Mesothelial cell of epicardium (in vitro differentiated cells): ENCODE measurements at regions not wholly inside any gene's neighbourhood (a gene's known extent, or its start where the extent isn't known, plus 50 kb on each side); places are given as distances from the start of the nearest gene placed in this dataset.

Experiments
- DNase-seq, 2 experiments: peaks; one replicate each; pipeline ENCODE4 v3.0.0; 2021; ENCODE audit warnings: low spot score in 2 of 2; ENCODE audit not compliant: unreplicated experiment in 2 of 2
- H3K27ac Mint-ChIP-seq: 2 replicates; pipeline ENCODE4 v1.8.0; 2021; ENCODE audit warnings: mixed read lengths
- H3K27me3 Mint-ChIP-seq: 2 replicates; pipeline ENCODE4 v1.8.0; 2021; ENCODE audit warnings: low read depth, mixed read lengths
- H3K36me3 Mint-ChIP-seq: 2 replicates; pipeline ENCODE4 v1.8.0; 2021; ENCODE audit warnings: mixed read lengths
- H3K4me1 Mint-ChIP-seq: 2 replicates; pipeline ENCODE4 v1.8.0; 2021; ENCODE audit warnings: mixed read lengths
- H3K4me3 Mint-ChIP-seq: 2 replicates; pipeline ENCODE4 v1.8.0; 2021; ENCODE audit warnings: mild to moderate bottlenecking, moderate library complexity, mixed read lengths
- H3K9me3 Mint-ChIP-seq: 2 replicates; pipeline ENCODE4 v1.8.0; 2021; ENCODE audit warnings: mixed read lengths
- CTCF ChIP-seq: fragments of 200-600 bp; sonication (generic); IDR thresholded peaks from one replicate; pipeline ENCODE4 v1.5.0; 2021; ENCODE audit warnings: antibody characterized with exemption; ENCODE audit not compliant: unreplicated experiment

- Mint-ChIP-seq H3K4me1 (peaks cover 13% of the 10 kb centered on the region), H3K36me3 (no peaks in the 10 kb centered on the region), H3K9me3 (no peaks in the 10 kb centered on the region), H3K27ac (no peak overlapping the region), H3K27me3 (peaks cover 2% of the 10 kb centered on the region), H3K4me3 (no peak overlapping the region)
- TF ChIP-seq CTCF: no peak
- DNase-seq: no peak
Observed at GRCh38 chr14:38901791-38902190, 201.2 kb downstream of the SEC23A start.

DNA sequence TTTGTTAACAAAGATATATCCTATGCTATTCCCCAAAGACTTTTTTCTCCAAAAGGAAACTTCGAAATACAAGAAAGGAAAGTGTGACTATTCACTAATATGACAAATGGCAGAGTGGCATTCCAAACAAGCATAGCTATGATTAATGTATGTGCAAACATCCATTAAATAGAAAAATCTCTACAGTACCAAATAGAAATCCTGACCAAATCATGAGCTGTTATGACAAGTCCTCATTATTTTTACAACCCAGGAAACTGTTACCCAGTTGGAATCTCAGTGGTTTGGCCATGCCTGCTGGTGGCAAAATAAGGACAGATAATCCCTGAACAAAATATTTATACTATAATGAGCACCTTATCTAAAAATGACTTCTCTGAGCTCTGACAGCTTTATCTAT, 202.1 kb downstream of the SEC23A start:
- no peak for TF ChIP-seq CTCF
- Mint-ChIP-seq H3K4me3 (no peak overlapping the region), H3K27me3 (peaks cover 2% of the 10 kb centered on the region), H3K4me1 (peaks cover 13% of the 10 kb centered on the region), H3K36me3 (no peaks in the 10 kb centered on the region), H3K9me3 (no peaks in the 10 kb centered on the region), H3K27ac (no peak overlapping the region)
- no peak for DNase-seq

- H3K9me3 Mint-ChIP-seq: peaks cover 14% of the 10 kb centered on the region
- no peak for TF ChIP-seq CTCF
- no peak overlapping the region for H3K4me3 Mint-ChIP-seq
Observed at GRCh38 chr14:38887696-38888095, 215.3 kb downstream of the SEC23A start.

DNA sequence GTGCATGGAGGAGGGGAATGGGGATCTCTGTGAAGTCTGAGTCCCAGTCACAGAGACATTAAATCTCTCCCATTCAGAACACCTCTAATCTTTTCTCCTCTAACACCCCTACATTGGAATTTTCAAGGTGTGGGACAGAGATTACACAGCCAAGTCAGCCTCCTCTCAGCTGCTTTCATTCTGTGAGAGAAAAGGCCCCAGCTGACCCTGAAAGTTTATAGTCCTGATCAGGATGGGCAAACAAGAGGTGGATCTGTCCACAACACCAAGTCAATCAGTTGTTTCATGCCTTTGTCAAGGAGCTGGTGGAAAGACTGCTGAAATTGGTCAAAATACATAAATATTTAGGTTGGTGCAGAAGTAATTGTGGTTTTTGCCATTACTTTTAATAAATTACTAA, 218.9 kb downstream of the SEC23A start:
- no peaks in the 10 kb centered on the region for H3K9me3 Mint-ChIP-seq
- no peak for TF ChIP-seq CTCF
- H3K4me1 Mint-ChIP-seq: peaks cover 5% of the 10 kb centered on the region
- H3K27me3 Mint-ChIP-seq: no peaks in the 10 kb centered on the region
- H3K27ac Mint-ChIP-seq: no peak overlapping the region
- H3K4me3 Mint-ChIP-seq: no peak overlapping the region
- DNase-seq: no peak
- no peaks in the 10 kb centered on the region for H3K36me3 Mint-ChIP-seq

More at GRCh38 chr14:38887696-38888095, 215.3 kb downstream of the SEC23A start:
- Mint-ChIP-seq H3K36me3 (no peaks in the 10 kb centered on the region), H3K27me3 (peaks cover 4% of the 10 kb centered on the region), H3K27ac (no peak overlapping the region), H3K4me1 (no peaks in the 10 kb centered on the region)
- DNase-seq: no peak

GRCh38 chr14:38883127-38883526, 219.9 kb downstream of the SEC23A start:
- Mint-ChIP-seq H3K27ac (no peak overlapping the region), H3K27me3 (no peaks in the 10 kb centered on the region), H3K36me3 (no peaks in the 10 kb centered on the region), H3K4me3 (no peak overlapping the region), H3K9me3 (no peaks in the 10 kb centered on the region), H3K4me1 (peaks cover 5% of the 10 kb centered on the region)
- no peak for TF ChIP-seq CTCF
- DNase-seq: no peak

DNA sequence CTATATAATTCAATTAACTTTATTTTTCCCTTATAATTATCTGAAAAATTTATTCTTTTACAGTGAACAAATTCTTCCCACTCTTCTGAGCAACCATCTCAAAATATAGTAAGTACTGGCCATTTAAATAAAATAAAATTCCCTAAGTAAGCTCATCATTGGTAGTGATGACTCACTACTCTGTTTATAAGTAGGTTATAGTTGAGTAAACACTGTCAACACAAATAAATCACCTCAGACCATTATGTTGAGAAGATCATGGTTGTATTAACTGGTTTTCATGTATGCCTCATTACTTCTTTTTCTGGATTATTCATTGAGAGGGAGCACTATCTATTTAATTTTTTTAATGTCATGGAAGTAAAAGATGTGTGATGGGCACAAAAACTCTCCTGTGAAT, 220.5 kb downstream of the SEC23A start:
- Mint-ChIP-seq H3K4me1 (peaks cover 5% of the 10 kb centered on the region), H3K36me3 (no peaks in the 10 kb centered on the region), H3K9me3 (no peaks in the 10 kb centered on the region), H3K27me3 (no peaks in the 10 kb centered on the region), H3K27ac (no peak overlapping the region), H3K4me3 (no peak overlapping the region)
- TF ChIP-seq CTCF: no peak
- DNase-seq: no peak
